NCI-H2196 (cell line): ENCODE measurements at regions not wholly inside any gene's neighbourhood (a gene's known extent, or its start where the extent isn't known, plus 50 kb on each side); places are given as distances from the start of the nearest gene placed in this dataset.
"Not testable (repeated sequence)": the region's sequence is repeated elsewhere in the genome, so short reads cannot be mapped to it uniquely, and the experiment has no call there.

ENCODE experiments used
- DNase-seq: peaks from one replicate; lab custom pipeline; 2025; ENCODE audit not compliant: unreplicated experiment; lab: John Stamatoyannopoulos, UW

DNA sequence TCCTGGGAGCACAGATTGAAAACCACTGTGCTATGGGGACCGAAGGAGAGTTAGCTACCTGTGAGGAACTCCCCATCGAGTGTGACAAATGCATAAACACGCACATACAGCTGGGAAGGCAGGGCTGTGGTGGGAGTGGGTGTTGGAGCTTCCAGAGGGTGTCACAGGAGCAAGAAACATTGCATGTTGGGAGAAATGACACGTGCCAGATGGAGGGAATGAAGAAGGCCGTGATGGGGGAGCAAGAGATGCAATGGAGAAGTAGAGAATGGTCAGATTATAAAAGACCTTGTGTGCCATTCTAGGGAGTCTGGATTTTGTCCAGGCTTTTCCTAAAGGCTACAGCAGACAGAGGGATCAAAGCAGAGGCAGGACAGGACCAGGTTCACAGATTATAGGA lies 91.1 kb upstream of the NDUFV2 start:
- no peak for DNase-seq

DNA sequence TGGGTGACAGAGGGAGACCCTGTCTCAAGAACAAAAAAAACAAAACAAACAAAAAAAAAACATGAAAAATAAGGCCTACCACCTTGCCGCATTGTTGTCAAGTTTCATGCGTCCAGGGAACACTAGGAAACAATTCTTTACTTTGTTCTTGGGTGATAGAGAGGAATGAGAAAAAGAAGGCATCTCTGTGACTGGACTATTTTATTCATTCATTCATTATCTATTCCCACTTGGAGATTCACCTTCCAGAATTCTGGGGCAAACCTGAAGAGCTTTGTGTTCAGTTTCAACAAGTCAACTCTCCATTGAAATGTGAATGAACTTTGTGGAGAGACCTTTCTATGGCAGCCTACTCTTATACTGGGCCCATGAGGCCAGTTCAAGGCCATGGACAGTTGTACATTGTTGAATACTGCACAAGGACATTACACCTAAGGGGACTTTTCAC lies 88.5 kb upstream of the NDUFV2 start:
- no peak for DNase-seq

DNA sequence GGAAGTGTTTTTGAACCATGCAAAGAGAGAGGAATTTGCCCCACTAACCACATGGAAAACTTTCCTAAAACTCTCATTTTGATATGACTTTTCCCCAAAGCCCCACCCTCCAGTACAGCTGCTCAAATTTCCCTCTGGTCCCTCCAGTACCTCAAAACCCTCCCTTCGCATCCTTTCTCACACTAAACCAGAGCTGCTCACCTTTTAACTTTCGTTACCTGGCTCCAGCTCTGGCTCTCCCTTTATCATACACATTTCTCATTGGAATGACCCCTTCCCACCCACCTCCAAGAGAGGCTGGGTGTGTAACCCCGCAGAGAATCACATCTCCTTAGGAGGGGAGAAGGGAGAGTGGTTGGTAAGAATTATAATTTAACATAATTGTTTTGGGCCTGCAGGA lies 86.8 kb upstream of the NDUFV2 start:
- DNase-seq, result no peak

DNA sequence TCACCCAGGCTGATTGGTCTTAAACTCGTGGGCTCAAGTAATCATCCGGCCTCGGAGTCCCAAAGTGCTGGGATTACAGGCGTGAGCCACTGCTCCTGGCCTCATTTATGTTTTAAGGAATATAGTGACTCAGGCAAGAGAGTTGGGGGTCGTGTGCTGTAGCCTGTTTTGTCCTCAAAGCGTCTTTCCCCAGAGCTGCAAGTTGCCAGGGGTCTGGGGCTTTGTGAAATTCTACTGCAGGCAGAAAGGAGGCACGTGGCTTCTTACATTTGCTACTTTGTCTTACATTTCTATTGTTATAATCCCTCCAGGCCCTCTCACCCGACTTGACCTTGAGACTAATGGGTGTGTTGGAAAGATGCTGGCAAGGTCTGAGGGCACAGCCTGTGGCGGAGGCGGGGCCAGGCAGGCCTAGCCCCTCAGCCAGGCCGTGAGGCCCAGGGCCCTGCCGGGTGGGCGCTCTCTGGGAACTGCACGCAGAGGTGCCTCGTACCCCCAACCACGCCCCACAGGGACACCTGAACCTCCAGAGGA lies 85.8 kb upstream of the NDUFV2 start:
- DNase-seq, result no peak

DNA sequence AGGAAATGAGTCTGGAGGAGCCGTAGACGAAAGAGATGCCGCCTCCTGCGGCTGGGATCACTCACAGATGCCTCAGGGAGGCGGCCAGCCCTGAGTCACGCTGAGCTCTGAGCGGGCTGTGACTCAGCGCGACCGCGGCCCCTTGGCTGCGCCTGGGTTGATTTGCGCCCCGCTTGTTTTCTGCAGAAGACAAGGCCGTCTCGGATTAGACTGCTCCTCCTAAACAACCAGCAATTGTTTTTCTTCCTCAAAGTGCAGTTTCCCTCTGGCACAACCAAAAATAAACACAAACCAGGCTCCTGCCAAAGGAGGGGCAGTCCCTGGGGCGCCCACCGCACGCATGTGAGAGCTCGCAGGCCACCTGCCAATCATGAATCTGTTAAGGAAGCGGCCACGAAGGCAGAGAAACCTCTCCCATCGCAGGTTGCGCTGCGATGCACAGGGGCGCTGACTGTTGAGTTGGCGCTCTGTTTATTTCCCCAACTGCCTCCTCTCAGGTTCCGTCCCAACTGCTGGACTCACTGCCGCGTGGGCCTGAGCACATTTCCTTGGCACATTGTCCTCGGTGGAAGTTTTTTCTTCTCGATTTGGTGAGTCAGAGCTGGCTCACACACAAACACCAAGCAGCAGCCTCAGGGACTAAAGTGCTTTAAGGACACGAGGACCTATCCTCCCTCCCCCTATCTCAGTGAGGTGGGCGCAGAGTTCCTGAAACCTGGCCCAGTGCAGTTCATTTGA lies 85.2 kb upstream of the NDUFV2 start:
- DNase-seq, result no peak

DNA sequence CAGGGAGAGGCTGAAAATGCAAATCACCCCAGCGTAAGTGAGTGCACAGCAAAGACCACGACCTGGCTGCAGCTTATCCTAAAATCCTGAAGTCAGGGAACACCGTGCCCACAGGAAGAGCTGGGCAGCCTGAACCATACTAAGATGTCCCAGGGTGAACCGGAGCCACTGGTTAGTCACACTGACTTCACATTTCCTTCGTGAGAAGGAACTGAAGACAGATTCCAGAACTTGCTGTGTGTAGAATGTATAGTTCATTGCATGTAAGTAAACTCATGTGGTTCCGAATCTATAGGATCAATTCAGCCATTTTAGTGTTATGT lies 84.6 kb upstream of the NDUFV2 start:
- no peak for DNase-seq

DNA sequence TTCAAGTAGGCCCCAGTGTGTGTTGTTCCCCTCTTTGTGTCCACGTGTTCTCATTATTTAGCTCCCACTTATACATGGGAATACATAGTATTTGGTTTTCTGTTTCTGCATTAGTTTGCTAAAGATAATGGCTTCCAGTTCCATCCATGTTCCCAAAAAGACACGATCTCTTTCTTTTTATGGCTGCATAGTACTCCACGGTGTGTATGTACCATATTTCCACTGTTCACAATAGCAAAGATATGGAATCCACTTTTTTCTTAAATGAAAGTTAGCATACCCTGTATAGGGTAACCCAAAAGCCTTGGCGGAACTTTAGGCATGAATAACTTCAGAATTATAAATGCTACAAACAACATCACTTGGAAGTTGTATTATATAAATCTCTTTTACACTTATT lies 83.4 kb upstream of the NDUFV2 start:
- no peak for DNase-seq

DNA sequence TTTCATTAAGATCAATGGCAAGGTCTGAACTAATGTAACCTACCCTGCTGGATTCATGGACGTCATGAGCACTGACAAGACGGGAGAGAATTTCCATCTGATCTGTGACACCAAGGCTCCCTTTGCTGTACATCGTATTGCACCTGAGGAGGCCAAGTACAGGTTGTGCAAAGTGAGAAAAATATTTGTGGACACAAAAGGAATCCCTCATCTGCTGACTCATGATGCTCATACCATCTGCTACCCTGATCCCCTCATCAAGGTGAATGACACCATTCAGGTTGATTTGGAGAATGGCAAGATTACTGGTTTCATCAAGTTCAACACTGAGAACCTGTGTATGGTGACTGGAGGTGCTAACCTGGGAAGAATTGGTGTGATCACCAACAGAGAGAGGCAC lies 82.3 kb upstream of the NDUFV2 start:
- no peak for DNase-seq

DNA sequence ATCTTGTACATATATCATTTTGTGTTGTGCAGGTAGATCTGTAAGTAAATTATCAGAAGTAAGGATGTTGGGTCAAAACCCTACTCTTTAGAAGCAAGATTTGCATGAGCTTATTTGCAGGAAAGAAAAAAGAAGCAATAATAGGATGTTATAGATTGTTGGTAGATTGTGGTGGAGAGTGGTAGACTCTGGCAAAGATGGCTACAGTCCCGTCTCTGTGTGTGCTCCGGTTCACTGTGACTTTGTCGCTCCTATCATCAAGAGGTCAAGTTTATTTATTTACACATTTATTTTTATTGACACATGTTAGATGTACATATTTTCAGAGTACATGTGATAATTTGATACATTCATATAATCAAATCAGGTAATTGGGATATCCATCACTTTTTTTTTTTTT lies 81.0 kb upstream of the NDUFV2 start:
- no peak for DNase-seq

DNA sequence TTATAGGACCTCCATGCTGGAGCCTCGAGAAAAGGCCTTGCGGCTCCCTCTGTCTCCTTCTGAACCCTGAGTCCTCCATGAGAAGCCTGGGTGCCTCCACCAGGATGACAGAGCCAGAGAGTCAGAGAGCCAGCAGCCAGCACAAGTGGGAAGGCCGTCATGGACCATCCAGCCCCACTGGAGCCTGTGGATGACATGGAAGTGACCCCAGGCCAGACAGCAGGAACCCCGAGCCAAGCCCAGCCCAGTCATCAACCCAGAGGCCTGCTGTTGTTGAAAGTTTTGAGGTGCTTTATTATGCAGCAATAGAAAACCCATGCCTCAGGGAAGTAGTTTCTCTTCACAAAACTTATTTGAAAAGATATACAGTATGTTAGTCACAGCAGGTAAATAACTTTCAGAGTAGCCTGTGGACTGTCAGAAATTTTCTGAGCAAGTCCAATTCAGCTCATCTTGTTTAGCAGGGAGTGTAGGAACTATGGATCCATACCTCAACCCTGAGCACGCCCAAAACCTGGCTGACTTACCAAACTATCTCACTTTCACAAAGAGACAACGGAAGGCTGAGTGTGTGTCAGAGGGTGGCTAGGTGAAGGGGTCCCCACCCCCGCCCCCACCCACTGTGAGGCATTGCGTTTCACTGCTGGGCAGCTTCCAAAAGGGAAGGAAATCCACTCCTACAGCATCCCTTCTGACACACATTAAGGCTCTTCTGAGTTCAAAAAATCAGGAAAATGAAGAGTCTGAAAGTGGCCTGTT lies 79.9 kb upstream of the NDUFV2 start:
- no peak for DNase-seq

DNA sequence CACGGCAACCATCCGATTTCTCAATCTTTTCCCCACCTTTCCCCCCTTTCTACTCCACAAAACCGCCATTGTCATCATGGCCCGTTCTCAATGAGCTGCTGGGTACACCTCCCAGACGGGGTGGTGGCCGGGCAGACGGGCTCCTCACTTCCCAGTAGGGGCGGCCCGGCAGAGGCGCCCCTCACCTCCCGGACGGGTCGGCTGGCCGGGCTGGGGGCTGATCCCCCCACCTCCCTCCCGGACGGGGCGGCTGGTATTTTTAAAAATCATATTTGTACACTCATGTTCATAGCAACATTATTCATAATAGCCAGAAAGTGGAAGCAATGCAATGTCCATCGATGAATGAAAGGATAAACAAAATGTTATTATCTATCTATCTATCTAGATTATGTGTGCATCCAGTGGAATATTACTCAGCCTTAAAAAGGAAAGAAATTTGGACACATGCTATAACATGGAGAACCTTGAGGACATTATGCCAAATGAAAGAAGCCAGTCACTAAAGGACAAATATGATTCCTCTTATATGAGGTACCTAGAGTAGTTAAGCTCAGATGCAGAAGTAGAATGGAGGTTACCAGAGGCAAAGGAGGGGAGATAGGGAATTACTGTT lies 78.4 kb upstream of the NDUFV2 start:
- not testable (repeated sequence) for DNase-seq

DNA sequence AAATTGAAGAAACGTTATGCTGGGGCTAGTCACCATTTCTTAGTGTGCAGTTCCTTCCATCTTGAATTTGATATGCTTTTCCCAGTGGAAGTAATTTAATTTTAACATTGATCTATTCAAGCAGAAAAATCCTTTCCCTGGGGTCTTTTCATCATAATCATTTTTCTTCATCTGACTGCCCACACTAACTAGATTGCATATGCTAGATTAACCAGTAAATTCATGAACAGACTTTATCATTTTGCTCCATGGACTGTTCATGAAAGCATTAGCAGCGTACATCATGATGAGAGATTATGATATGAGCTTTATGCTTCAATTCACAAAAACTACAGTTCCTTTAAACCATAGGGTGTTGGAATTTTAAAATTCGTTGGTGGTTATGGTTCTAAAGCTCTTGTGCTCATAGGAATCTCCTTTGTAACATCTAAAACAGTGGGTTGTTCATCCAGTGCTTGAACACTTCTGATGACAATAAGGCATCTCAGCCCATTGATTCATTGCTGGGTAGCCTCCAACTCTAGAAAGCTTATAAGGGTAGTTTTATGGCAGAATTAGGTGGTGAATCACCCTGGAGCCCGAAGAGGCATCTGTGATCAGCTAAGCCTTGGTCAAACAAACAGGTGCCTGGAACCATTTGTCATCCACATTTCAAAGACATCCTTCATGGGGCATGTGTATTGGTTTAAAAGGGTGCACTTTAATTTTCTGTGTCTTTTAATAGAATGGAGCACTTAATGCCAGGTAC lies 77.2 kb upstream of the NDUFV2 start:
- no peak for DNase-seq

DNA sequence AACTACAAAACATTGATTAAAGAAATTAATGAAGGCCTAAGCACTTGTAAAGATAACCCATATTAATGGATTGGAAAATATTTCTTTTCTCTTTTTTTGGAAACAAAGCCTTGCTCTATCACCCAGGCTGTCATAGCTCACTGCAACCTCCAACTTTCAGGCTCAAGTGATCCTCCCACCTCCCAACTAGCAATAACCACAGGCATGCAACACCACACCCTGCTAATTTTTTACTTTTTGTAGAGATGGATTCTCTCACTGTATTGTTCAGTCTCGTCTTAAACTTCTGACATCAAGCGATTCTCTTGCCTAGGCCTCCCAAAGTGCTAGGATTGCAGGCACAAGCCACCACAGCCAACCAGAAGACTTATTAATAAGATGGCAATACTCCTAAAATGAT lies 73.4 kb upstream of the NDUFV2 start:
- no peak for DNase-seq

DNA sequence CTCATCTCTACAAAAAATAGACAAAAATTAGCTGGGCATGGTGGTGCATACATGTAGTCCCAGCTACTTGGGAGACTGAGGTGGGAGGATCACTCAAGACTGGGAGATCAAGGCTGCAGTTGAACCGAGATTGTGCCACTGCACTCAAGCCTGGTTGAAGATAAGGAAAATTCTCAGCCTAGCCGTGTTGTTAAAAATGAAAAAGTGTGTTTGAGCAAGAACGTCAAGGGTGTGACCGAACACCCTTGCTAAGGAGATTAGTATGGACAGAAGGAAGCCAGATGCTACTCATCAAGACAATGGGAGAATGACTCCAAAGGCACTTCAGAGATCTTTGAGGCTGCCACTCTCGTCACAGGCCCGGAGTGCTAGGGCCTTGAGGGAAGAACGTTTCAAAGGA lies 70.0 kb upstream of the NDUFV2 start:
- no peak for DNase-seq

DNA sequence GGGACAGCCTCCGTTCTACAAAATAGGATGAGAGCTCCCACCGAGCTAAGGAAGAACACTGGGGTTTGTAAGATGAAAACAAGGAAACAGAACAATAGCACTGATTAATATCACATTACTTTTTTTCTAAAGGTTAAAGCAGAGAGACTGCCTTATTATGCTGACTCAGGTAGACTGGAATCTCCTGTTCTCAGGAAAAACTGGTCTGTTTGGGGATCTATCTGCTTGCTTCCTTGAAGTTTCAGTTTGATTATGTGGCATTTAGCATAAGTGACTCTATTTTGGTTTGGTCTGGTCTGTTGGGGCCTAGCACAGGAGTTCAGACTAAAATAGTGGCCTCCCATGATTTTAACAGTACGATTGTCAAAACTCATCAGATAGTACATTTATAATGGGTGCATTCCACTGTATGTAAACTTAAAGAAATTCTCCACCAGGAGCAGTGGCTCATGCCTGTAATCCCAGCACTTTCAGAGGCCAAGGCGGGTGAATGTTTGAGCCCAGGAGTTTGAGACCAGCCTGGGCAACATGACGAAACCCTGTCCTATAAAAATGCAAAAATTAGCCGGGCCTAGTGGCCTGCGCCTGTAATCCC lies 64.1 kb upstream of the NDUFV2 start:
- no peak for DNase-seq

DNA sequence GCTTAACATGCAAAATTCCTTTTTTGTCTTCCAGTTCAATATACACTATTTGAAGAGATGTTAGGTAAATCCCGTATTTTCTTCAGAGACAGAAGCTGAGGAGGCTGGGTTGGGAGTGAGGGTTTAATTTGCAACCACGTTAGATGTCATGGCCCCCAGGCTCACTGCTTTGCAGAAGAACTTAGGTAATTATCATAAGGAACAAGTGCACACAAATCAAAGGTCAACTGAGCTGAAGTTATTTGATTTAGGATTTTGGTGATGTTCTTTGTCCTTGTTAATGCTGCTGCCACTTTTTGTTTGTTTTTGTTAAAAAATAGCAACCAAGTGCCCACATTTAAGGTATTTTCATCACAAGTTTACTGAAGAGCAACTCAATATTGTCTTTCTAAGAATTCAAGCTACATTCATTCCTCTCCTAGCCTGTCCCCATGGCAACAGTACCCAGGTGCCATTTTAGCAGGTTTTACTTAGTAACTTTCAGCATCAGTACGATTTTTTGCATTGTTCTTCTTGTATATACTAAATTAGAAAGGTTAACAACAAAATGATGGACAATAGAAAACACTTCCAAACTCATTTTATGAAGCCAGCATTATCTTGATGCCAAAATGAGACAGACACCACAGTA lies 62.9 kb upstream of the NDUFV2 start:
- DNase-seq, result no peak

DNA sequence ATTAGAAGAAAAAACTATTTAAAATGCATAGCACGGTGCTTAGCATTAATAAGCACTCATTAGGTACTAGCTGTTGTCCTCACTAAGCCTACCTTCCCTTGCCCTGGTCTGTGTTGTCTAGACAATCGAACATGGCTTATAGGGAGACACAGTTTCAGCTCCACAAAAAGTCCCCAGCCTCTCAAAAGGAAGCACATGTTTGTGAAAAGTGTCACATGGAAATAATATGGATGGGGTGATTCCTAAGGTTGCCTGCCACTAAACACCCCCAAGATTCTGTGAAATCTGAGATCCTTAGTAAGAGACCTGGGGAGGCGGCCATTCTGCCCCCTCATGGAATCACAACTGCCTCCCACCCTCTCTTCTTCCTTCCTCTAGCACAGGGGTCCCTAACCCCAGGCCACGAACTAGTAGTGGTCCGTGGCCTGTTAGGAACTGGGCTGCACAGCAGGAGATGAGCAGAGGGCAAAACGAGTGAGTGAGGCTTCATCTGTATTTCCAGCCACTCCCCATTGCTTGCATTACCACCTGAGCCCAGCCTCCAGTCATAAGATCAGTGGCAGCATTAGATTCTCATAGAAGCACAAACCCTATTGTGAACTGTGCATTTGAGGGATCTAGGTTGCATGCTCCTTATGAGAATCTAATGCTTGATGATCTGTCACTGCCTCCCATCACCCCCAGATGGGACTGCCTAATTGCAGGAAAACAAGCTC lies 59.6 kb upstream of the NDUFV2 start:
- no peak for DNase-seq

DNA sequence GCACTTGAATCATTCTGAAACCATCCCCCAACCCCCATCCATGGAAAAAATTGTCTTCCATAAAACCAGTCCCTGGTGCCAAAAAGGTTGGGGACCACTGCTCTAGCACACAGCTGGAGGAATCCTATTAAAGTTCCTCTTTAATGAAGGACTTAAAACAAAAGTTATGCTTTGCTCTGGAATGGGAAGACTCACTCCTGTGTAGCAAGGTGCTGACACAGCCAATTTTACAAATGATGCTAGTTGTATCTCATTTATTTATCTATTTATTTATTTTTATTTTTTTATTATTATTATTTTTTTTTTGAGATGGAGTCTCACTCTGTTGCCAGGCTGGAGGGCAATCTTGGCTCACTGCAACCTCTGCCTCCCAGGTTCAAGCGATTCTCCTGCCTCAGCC lies 58.9 kb upstream of the NDUFV2 start:
- DNase-seq, result no peak

DNA sequence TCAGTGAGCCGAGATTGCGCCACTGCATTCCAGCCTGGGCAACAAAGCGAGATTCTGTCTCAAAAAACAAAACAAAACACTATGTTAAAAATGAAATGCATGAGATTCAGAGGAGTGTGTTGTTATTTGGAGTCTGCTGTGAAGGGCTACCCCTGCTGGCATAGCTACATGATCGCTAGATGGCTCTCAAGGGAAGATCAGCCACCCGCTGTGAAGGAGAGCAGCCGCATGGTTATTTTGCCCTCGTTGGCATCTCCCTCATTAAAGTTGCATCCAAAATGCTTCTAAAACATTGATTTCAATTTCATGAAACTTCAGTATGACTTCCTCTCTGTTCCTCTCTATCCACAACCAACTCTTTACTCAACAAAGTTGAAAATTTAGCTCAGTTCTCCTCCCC lies 54.8 kb upstream of the NDUFV2 start:
- no peak for DNase-seq

DNA sequence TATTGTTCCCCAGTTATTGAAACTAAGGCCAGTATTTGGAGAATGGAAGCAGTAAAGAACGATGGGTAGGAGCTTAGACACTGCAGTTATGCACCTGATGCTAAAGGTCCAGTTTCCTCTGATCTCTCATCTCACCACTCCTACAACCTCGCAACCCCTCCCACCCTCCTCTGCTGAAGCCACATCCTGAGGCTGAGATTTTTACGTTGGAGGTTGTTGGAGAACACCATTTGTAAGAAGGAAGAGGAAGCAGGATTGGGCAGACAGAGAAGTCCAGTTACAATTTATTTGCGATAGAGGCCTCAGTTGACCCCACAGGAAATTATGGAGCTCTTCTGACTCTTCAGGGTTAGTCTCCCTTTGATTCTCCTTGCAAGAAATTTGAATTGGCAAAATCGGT lies 54.3 kb upstream of the NDUFV2 start:
- no peak for DNase-seq
